Natural killer cell (primary cell): ENCODE measurements at regions not wholly inside any gene's neighbourhood (a gene's known extent, or its start where the extent isn't known, plus 50 kb on each side); places are given as distances from the start of the nearest gene placed in this dataset.

Source experiments
- ATAC-seq, 3 donors: fragments of 150-1000 bp in 2 of 3; fragments of 200-7000 bp in 1 of 3; cut with Tn5 transposase; 1 replicate in 1 of 3; 2 replicates in 2 of 3; pipeline ENCODE4 v1.10.0; 2021; ENCODE audit warnings: mild to moderate bottlenecking in 2 of 3, moderate library complexity in 2 of 3
- DNase-seq, 2 donors: peaks; one replicate each; pipeline versions ENCODE4 v3.0.0 to v3.0.0-alpha.2; 2013 to 2021; ENCODE audit warnings: mixed read lengths in 1 of 2
- H3K27ac ChIP-seq: one replicate; pipeline ENCODE4 v1.5.1; 2013; ENCODE audit warnings: mild to moderate bottlenecking, low read length
- H3K27me3 ChIP-seq: one replicate; pipeline ENCODE4 v1.6.1; 2013; ENCODE audit warnings: low read length; ENCODE audit not compliant: control insufficient read depth, insufficient read depth
- H3K36me3 ChIP-seq: one replicate; pipeline ENCODE4 v1.6.1; 2013; ENCODE audit warnings: low read length; ENCODE audit not compliant: control insufficient read depth, insufficient read depth
- H3K4me1 ChIP-seq: one replicate; pipeline ENCODE4 v1.6.1; 2013; ENCODE audit warnings: low read length; ENCODE audit not compliant: control insufficient read depth, insufficient read depth
- H3K4me3 ChIP-seq: one replicate; pipeline ENCODE4 v1.5.1; 2013; ENCODE audit warnings: low read length
- H3K9me3 ChIP-seq: one replicate; pipeline ENCODE4 v1.6.1; 2013; ENCODE audit warnings: low read length; ENCODE audit not compliant: control insufficient read depth, insufficient read depth
- H3K27ac Mint-ChIP-seq, 2 donors: one replicate each; pipeline ENCODE4 v1.8.0; 2022; ENCODE audit warnings: mild to moderate bottlenecking in 2 of 2, mixed read lengths in 2 of 2, moderate library complexity in 1 of 2
- H3K27me3 Mint-ChIP-seq, 2 donors: one replicate each; pipeline ENCODE4 v1.8.0; 2022; ENCODE audit warnings: low read depth in 2 of 2, mixed read lengths in 2 of 2
- H3K36me3 Mint-ChIP-seq: one replicate; pipeline ENCODE4 v1.8.0; 2022; ENCODE audit warnings: mixed read lengths
- H3K4me1 Mint-ChIP-seq, 2 donors: one replicate each; pipeline ENCODE4 v1.8.0; 2022; ENCODE audit warnings: mixed read lengths in 2 of 2
- H3K4me3 Mint-ChIP-seq: one replicate; pipeline ENCODE4 v1.8.0; 2022; ENCODE audit warnings: mild to moderate bottlenecking, moderate library complexity, mixed read lengths
- H3K9me3 Mint-ChIP-seq, 2 donors: one replicate each; pipeline ENCODE4 v1.8.0; 2022; ENCODE audit warnings: mixed read lengths in 2 of 2
- CTCF ChIP-seq: fragments of 200-600 bp; IDR thresholded peaks from one replicate; pipeline ENCODE4 v1.8.0; 2022; ENCODE audit warnings: antibody characterized with exemption
- WGBS: methylation state at CpG from one replicate; pipeline ENCODE4 v1.1.7; 2013; ENCODE audit warnings: missing lambda C conversion rate; ENCODE audit not compliant: insufficient coverage; 5-methylcytosine and 5-hydroxymethylcytosine counted together
- intact Hi-C: fragments of 100-400 bp; cut with micrococcal nuclease; formaldehyde crosslinking; loops from one replicate; pipeline ENCODE4 v1.14.2; 2022

- intact Hi-C loops, result no loop called here
- Histone ChIP-seq H3K36me3 (no peaks in the 10 kb centered on the region), H3K9me3 (no peaks in the 10 kb centered on the region), H3K27ac (no peak overlapping the region), H3K4me3 (no peak overlapping the region), H3K27me3 (no peaks in the 10 kb centered on the region), H3K4me1 (no peaks in the 10 kb centered on the region)
- Mint-ChIP-seq H3K4me3 (no peak overlapping the region), H3K27me3 (peaks cover 2 to 6% of the 10 kb centered on the region in 2 donors), H3K27ac (no peak overlapping the region), H3K9me3 (no peaks in the 10 kb centered on the region), H3K4me1 (no peaks in the 10 kb centered on the region), H3K36me3 (no peaks in the 10 kb centered on the region)
- DNase-seq (no peak), ATAC-seq (no peak)
- 88% methylated on average over 11 of the region's 11 CpGs for WGBS
- TF ChIP-seq CTCF, result no peak
Measured at GRCh38 chr2:120885321-120885720, 149.7 kb downstream of the GLI2 start.

- H3K27me3 ChIP-seq, result no peaks in the 10 kb centered on the region
- H3K4me3 Mint-ChIP-seq, result no peak overlapping the region
- H3K27ac ChIP-seq, result no peak overlapping the region
- ATAC-seq (no peak), DNase-seq (no peak)
- no peak overlapping the region for H3K4me3 ChIP-seq
- no peaks in the 10 kb centered on the region for H3K36me3 Mint-ChIP-seq
- intact Hi-C loops, result no loop called here
- no peaks in the 10 kb centered on the region for H3K4me1 Mint-ChIP-seq
- peaks cover 0 to 1% of the 10 kb centered on the region in 2 donors for H3K27me3 Mint-ChIP-seq
- H3K9me3 ChIP-seq, result no peaks in the 10 kb centered on the region
- H3K27ac Mint-ChIP-seq, result no peak overlapping the region
- H3K4me1 ChIP-seq, result no peaks in the 10 kb centered on the region
- no peak for TF ChIP-seq CTCF
- H3K36me3 ChIP-seq, result no peaks in the 10 kb centered on the region
- 70% methylated on average over 3 of the region's 4 CpGs for WGBS
- H3K9me3 Mint-ChIP-seq, result no peaks in the 10 kb centered on the region
Measured at GRCh38 chr2:120885749-120886148, 150.1 kb downstream of the GLI2 start.

GRCh38 chr2:120886534-120887319 is 151.1 kb downstream of the GLI2 start:
- no peaks in the 10 kb centered on the region for H3K36me3 ChIP-seq
- Mint-ChIP-seq H3K4me1 (no peaks in the 10 kb centered on the region), H3K27me3 (no peaks in the 10 kb centered on the region), H3K9me3 (no peaks in the 10 kb centered on the region), H3K36me3 (no peaks in the 10 kb centered on the region), H3K27ac (no peak overlapping the region), H3K4me3 (no peak overlapping the region)
- H3K4me3 ChIP-seq, result no peak overlapping the region
- H3K27me3 ChIP-seq, result no peaks in the 10 kb centered on the region
- H3K9me3 ChIP-seq, result no peaks in the 10 kb centered on the region
- no peak for TF ChIP-seq CTCF
- 78% methylated on average over 18 of the region's 18 CpGs for WGBS
- intact Hi-C loops, result no loop called here
- ATAC-seq, result no peak
- no peak overlapping the region for H3K27ac ChIP-seq
- DNase-seq, result no peak
- H3K4me1 ChIP-seq, result no peaks in the 10 kb centered on the region

- no peak overlapping the region for H3K27ac Mint-ChIP-seq
- H3K27me3 ChIP-seq, result no peaks in the 10 kb centered on the region
- no peaks in the 10 kb centered on the region for H3K27me3 Mint-ChIP-seq
- no peaks in the 10 kb centered on the region for H3K36me3 ChIP-seq
- DNase-seq, result no peak
- H3K4me1 Mint-ChIP-seq, result no peaks in the 10 kb centered on the region
- 93% methylated on average over 11 of the region's 11 CpGs for WGBS
- ATAC-seq, result no peak
- no peaks in the 10 kb centered on the region for H3K9me3 Mint-ChIP-seq
- H3K4me3 ChIP-seq, result no peak overlapping the region
- no peak overlapping the region for H3K27ac ChIP-seq
- no peaks in the 10 kb centered on the region for H3K36me3 Mint-ChIP-seq
- no peaks in the 10 kb centered on the region for H3K9me3 ChIP-seq
- TF ChIP-seq CTCF, result no peak
- no peak overlapping the region for H3K4me3 Mint-ChIP-seq
- intact Hi-C loops, result no loop called here
- no peaks in the 10 kb centered on the region for H3K4me1 ChIP-seq
Measured at GRCh38 chr2:120887320-120887697, 151.6 kb downstream of the GLI2 start.
